Transverse colon (tissue), 4 donors: ENCODE measurements at regions not wholly inside any gene's neighbourhood (a gene's known extent, or its start where the extent isn't known, plus 50 kb on each side); places are given as distances from the start of the nearest gene placed in this dataset.
"Not testable (repeated sequence)": the region's sequence is repeated elsewhere in the genome, so short reads cannot be mapped to it uniquely, and the experiment has no call there.

Experiments used
- DNase-seq: peaks from one replicate; pipeline ENCODE4 v3.0.0-alpha.2; 2019
- H3K27ac ChIP-seq, 4 donors: fragments of 200-600 bp; sonication (generic); 2 replicates each; pipeline ENCODE4 v1.5.1; 2016 to 2018; ENCODE audit warnings: inconsistent platforms in 4 of 4
- H3K27me3 ChIP-seq: fragments of 200-600 bp; sonication (generic); 2 replicates; pipeline ENCODE4 v1.5.1; 2017; ENCODE audit warnings: inconsistent platforms
- H3K36me3 ChIP-seq, 4 donors: fragments of 200-600 bp; sonication (generic); 2 replicates each; pipeline ENCODE4 v1.5.1; 2017 to 2019; ENCODE audit warnings: inconsistent platforms in 4 of 4
- H3K4me1 ChIP-seq, 4 donors: fragments of 200-600 bp; sonication (generic); 2 replicates each; pipeline ENCODE4 v1.5.1; 2017 to 2020; ENCODE audit warnings: inconsistent platforms in 4 of 4
- H3K4me3 ChIP-seq, 4 donors: fragments of 200-600 bp; sonication (generic); 1 replicate in 1 of 4; 2 replicates in 3 of 4; pipeline versions ENCODE4 v1.5.1 to v1.6.1; 2017 to 2019; ENCODE audit warnings: inconsistent platforms in 4 of 4
- H3K9me3 ChIP-seq, 2 donors: fragments of 200-600 bp; sonication (generic); 2 replicates each; pipeline ENCODE4 v1.5.1; 2017 to 2019; ENCODE audit warnings: inconsistent platforms in 2 of 2
- CTCF ChIP-seq, 5 experiments: fragments of 200-600 bp in 3 of 5; fragments of 450-650 bp in 2 of 5; sonication (generic) in 3 of 5; IDR thresholded peaks; 1 replicate in 2 of 5; 2 replicates in 3 of 5; pipeline ENCODE4 v1.5.1; 2016 to 2017; ENCODE audit warnings: antibody characterized with exemption in 5 of 5, inconsistent platforms in 3 of 5, mild to moderate bottlenecking in 2 of 5, moderate library complexity in 1 of 5
- EP300 ChIP-seq: sonication (generic); formaldehyde crosslinking; IDR thresholded peaks from one replicate; pipeline ENCODE4 v1.6.1; 2017; ENCODE audit warnings: antibody characterized with exemption, low read depth
- POLR2A ChIP-seq: fragments of 450-650 bp; IDR thresholded peaks from one replicate; pipeline ENCODE4 v1.6.1; 2016; ENCODE audit warnings: antibody characterized with exemption, mild to moderate bottlenecking, moderate library complexity
- POLR2AphosphoS5 ChIP-seq, 3 donors: sonication (generic); formaldehyde crosslinking; IDR thresholded peaks; one replicate each; pipeline ENCODE4 v1.6.1; 2016; ENCODE audit warnings: antibody characterized with exemption in 3 of 3
- whole genome bisulfite sequencing, 2 donors: methylation state at CpG; one replicate each; pipeline ENCODE4 v1.1.5; 2018; ENCODE audit warnings: low coverage in 1 of 2; 5-methylcytosine and 5-hydroxymethylcytosine counted together
- in situ Hi-C, 4 donors: fragments of 200-750 bp; cut with MboI; loops; one replicate each; pipeline versions ENCODE4 v1.15.0 to v1.15.1; 2017; ENCODE audit warnings: low sequenced_read_pairs in 3 of 4, low pct_ligation_motif_present in 1 of 4, low pct_unique_long_range_greater_than_20kb in 1 of 4
- intact Hi-C: fragments of 100-400 bp; cut with DNase I; formaldehyde crosslinking; loops from one replicate; pipeline ENCODE4 v1.15.1; 2023; ENCODE audit warnings: low total_unique reads

GRCh38 chr4:56142088-56142487 lies 193.3 kb downstream of the CEP135 start:
- 79 to 93% methylated on average over 1 of the region's 1 CpG for WGBS, 2 donors
- intact Hi-C loops = no loop called here
- Histone ChIP-seq H3K27me3 (no peaks in the 10 kb centered on the region), H3K36me3 (no peaks in the 10 kb centered on the region), H3K27ac (no peak overlapping the region), H3K4me3 (no peak overlapping the region), H3K4me1 (no peaks in the 10 kb centered on the region), H3K9me3 (no peaks in the 10 kb centered on the region)
- no peak for TF ChIP-seq CTCF (IDR thresholded peaks at IDR 0.05)
- TF ChIP-seq EP300 = no peak
- no peak for TF ChIP-seq POLR2AphosphoS5 (IDR thresholded peaks at IDR 0.05)
- no peak for TF ChIP-seq POLR2A
- DNase-seq = no peak
- in situ Hi-C loops = no loop called here

GRCh38 chr4:56139241-56139827 lies 190.6 kb downstream of the CEP135 start:
- Histone ChIP-seq H3K27me3 (no peaks in the 10 kb centered on the region), H3K4me1 (no peaks in the 10 kb centered on the region), H3K9me3 (no peaks in the 10 kb centered on the region), H3K36me3 (no peaks in the 10 kb centered on the region), H3K4me3 (no peak overlapping the region), H3K27ac (no peak overlapping the region)
- DNase-seq = no peak
- in situ Hi-C loops = no loop called here
- no peak for TF ChIP-seq CTCF (IDR thresholded peaks at IDR 0.05)
- no peak for TF ChIP-seq EP300
- no peak for TF ChIP-seq POLR2AphosphoS5 (IDR thresholded peaks at IDR 0.05)
- TF ChIP-seq POLR2A = no peak
- 88 to 90% methylated on average over 1 of the region's 1 CpG for WGBS, 2 donors
- intact Hi-C loops = no loop called here

GRCh38 chr4:56134834-56135233 lies 186.1 kb downstream of the CEP135 start:
- H3K27me3 ChIP-seq, H3K4me3 ChIP-seq, H3K36me3 ChIP-seq, DNase-seq, H3K4me1 ChIP-seq, in situ Hi-C loops, H3K27ac ChIP-seq, intact Hi-C loops, H3K9me3 ChIP-seq: not testable (repeated sequence)
- 72 to 80% methylated on average over 1 to 8 of the region's 8 CpGs for WGBS, 2 donors

GRCh38 chr4:56134266-56134665 lies 185.5 kb downstream of the CEP135 start:
- Histone ChIP-seq H3K36me3 (no peaks in the 10 kb centered on the region), H3K9me3 (no peaks in the 10 kb centered on the region), H3K4me3 (no peak overlapping the region), H3K4me1 (no peaks in the 10 kb centered on the region), H3K27ac (no peak overlapping the region), H3K27me3 (no peaks in the 10 kb centered on the region)
- DNase-seq = peak; percentile 11
- in situ Hi-C loops = no loop called here
- no peak for TF ChIP-seq POLR2AphosphoS5 (IDR thresholded peaks at IDR 0.05)
- TF ChIP-seq CTCF (IDR thresholded peaks at IDR 0.05) = no peak
- no peak for TF ChIP-seq POLR2A
- TF ChIP-seq EP300 = no peak
- intact Hi-C loops = no loop called here
- WGBS, 2 donors = 73% methylated on average over 2 of the region's 2 CpGs; no CpG with 5 or more reads in 1 of the 2 donors

- H3K4me3 ChIP-seq = no peak overlapping the region
- in situ Hi-C loops (no loop called here), intact Hi-C loops (no loop called here)
- H3K27ac ChIP-seq = no peak overlapping the region
- WGBS, 2 donors = 57 to 75% methylated on average over 3 of the region's 3 CpGs
- H3K9me3 ChIP-seq = no peaks in the 10 kb centered on the region
- H3K27me3 ChIP-seq = no peaks in the 10 kb centered on the region
- no peak for DNase-seq
- no peak for TF ChIP-seq CTCF (IDR thresholded peaks at IDR 0.05)
- no peak for TF ChIP-seq POLR2A
- TF ChIP-seq POLR2AphosphoS5 (IDR thresholded peaks at IDR 0.05) = no peak
- TF ChIP-seq EP300 = no peak
- H3K4me1 ChIP-seq = no peaks in the 10 kb centered on the region
- H3K36me3 ChIP-seq = no peaks in the 10 kb centered on the region
Measured at GRCh38 chr4:56132835-56133234, 184.1 kb downstream of the CEP135 start.

GRCh38 chr4:56132188-56132587 lies 183.4 kb downstream of the CEP135 start:
- DNase-seq, H3K4me1 ChIP-seq, H3K9me3 ChIP-seq, H3K36me3 ChIP-seq, H3K27me3 ChIP-seq, H3K27ac ChIP-seq, intact Hi-C loops, H3K4me3 ChIP-seq, in situ Hi-C loops: not testable (repeated sequence)
- 78% methylated on average over 5 of the region's 5 CpGs; no CpG with 5 or more reads in 1 of the 2 donors for WGBS, 2 donors
